ENCODE measurements at regions not wholly inside any gene's neighbourhood (a gene's known extent, or its start where the extent isn't known, plus 50 kb on each side); places are given as distances from the start of the nearest gene placed in this dataset.

GRCh38 chr6:90910893-90911292 is 324.0 kb upstream of the MAP3K7 start:
- no peak for DNase-seq
- BruUV-seq (replicated peaks), result no TSS peak
- peaks cover 13% of the 10 kb centered on the region for H3K9me3 Mint-ChIP-seq (ENCODE audit: unreplicated experiment)

GRCh38 chr6:90907931-90908655 is 321.2 kb upstream of the MAP3K7 start:
- TF ChIP-seq CTCF (IDR thresholded peaks at IDR 0.05; ENCODE audit: insufficient read depth in 1 of 2, low read depth in 1 of 2, low read length in 1 of 2, severe bottlenecking in 1 of 2, unreplicated experiment in 1 of 2), result no peak
- H3K4me1 Mint-ChIP-seq (ENCODE audit: low read depth, unreplicated experiment), result no peaks in the 10 kb centered on the region
- H3K4me3 Mint-ChIP-seq (ENCODE audit: unreplicated experiment), result no peak overlapping the region
- intact Hi-C loops (cut with micrococcal nuclease; ENCODE audit: unreplicated experiment), result no loop called here
- CTCF ChIA-PET, result no interaction called here
- H3K9me3 ChIP-seq, result no peaks in the 10 kb centered on the region
- no peaks in the 10 kb centered on the region for H3K9me3 Mint-ChIP-seq (ENCODE audit: unreplicated experiment)
- no TSS peak for BruUV-seq (replicated peaks)
- no peak for DNase-seq
- no peaks in the 10 kb centered on the region for H3K4me1 ChIP-seq
- H3K36me3 Mint-ChIP-seq (ENCODE audit: insufficient read depth, unreplicated experiment), result no peaks in the 10 kb centered on the region
- no peak overlapping the region for H3K4me3 ChIP-seq (ENCODE audit: low read depth, low read length)
- H3K27me3 Mint-ChIP-seq (ENCODE audit: insufficient read depth, unreplicated experiment), result peaks cover 6% of the 10 kb centered on the region
- no peaks in the 10 kb centered on the region for H3K27me3 ChIP-seq (replicated peaks; ENCODE audit: control insufficient read depth, insufficient read depth, low read length)
- no peak overlapping the region for H3K27ac Mint-ChIP-seq (ENCODE audit: unreplicated experiment)
- POLR2A ChIA-PET, result no interaction called here
- no peaks in the 10 kb centered on the region for H3K36me3 ChIP-seq (ENCODE audit: control insufficient read depth, insufficient read depth, low read length)

More at GRCh38 chr6:90910893-90911292, 324.0 kb upstream of the MAP3K7 start:
- POLR2A ChIA-PET, result no interaction called here
- no peak overlapping the region for H3K27ac Mint-ChIP-seq (ENCODE audit: unreplicated experiment)
- CTCF ChIA-PET, result no interaction called here
- intact Hi-C loops (cut with micrococcal nuclease; ENCODE audit: unreplicated experiment), result no loop called here
- Histone ChIP-seq H3K4me3 (ENCODE audit: low read depth, low read length) (no peak overlapping the region), H3K27me3 (replicated peaks; ENCODE audit: control insufficient read depth, insufficient read depth, low read length) (no peaks in the 10 kb centered on the region), H3K36me3 (ENCODE audit: control insufficient read depth, insufficient read depth, low read length) (no peaks in the 10 kb centered on the region), H3K9me3 (no peaks in the 10 kb centered on the region), H3K4me1 (no peaks in the 10 kb centered on the region)
- no peak overlapping the region for H3K4me3 Mint-ChIP-seq (ENCODE audit: unreplicated experiment)
- TF ChIP-seq CTCF (IDR thresholded peaks at IDR 0.05; ENCODE audit: insufficient read depth in 1 of 2, low read depth in 1 of 2, low read length in 1 of 2, severe bottlenecking in 1 of 2, unreplicated experiment in 1 of 2), result no peak
- H3K36me3 Mint-ChIP-seq (ENCODE audit: insufficient read depth, unreplicated experiment), result no peaks in the 10 kb centered on the region
- no peaks in the 10 kb centered on the region for H3K4me1 Mint-ChIP-seq (ENCODE audit: low read depth, unreplicated experiment)
- H3K27me3 Mint-ChIP-seq (ENCODE audit: insufficient read depth, unreplicated experiment), result peaks cover 9% of the 10 kb centered on the region

GRCh38 chr6:90905351-90905750 is 318.5 kb upstream of the MAP3K7 start:
- Mint-ChIP-seq H3K9me3 (ENCODE audit: unreplicated experiment) (no peaks in the 10 kb centered on the region), H3K27me3 (ENCODE audit: insufficient read depth, unreplicated experiment) (peaks cover 4% of the 10 kb centered on the region), H3K36me3 (ENCODE audit: insufficient read depth, unreplicated experiment) (no peaks in the 10 kb centered on the region), H3K4me3 (ENCODE audit: unreplicated experiment) (no peak overlapping the region), H3K27ac (ENCODE audit: unreplicated experiment) (no peak overlapping the region), H3K4me1 (ENCODE audit: low read depth, unreplicated experiment) (no peaks in the 10 kb centered on the region)
- no peak for TF ChIP-seq CTCF (IDR thresholded peaks at IDR 0.05; ENCODE audit: insufficient read depth in 1 of 2, low read depth in 1 of 2, low read length in 1 of 2, severe bottlenecking in 1 of 2, unreplicated experiment in 1 of 2)
- CTCF ChIA-PET, result no interaction called here
- Histone ChIP-seq H3K4me1 (no peaks in the 10 kb centered on the region), H3K36me3 (ENCODE audit: control insufficient read depth, insufficient read depth, low read length) (no peaks in the 10 kb centered on the region), H3K27me3 (replicated peaks; ENCODE audit: control insufficient read depth, insufficient read depth, low read length) (no peaks in the 10 kb centered on the region), H3K4me3 (ENCODE audit: low read depth, low read length) (no peak overlapping the region), H3K9me3 (no peaks in the 10 kb centered on the region)
- no peak for DNase-seq
- BruUV-seq (replicated peaks), result no TSS peak
- POLR2A ChIA-PET, result no interaction called here
- intact Hi-C loops (cut with micrococcal nuclease; ENCODE audit: unreplicated experiment), result no loop called here

All from Caco-2 (cell line).